A549 (cell line): ENCODE measurements at regions not wholly inside any gene's neighbourhood (a gene's known extent, or its start where the extent isn't known, plus 50 kb on each side); places are given as distances from the start of the nearest gene placed in this dataset.

Source experiments
- BHLHE40 ChIP-seq: IDR thresholded peaks from 2 replicates; pipeline ENCODE4 v1.6.1; 2012; ENCODE audit warnings: low read depth, low read length, inconsistent platforms
- CTCF ChIP-seq: fragments of >200 bp; sonication (Bioruptor Twin); formaldehyde crosslinking; IDR thresholded peaks from 3 replicates; pipeline ENCODE4 v1.5.1; 2016
- HOXA7 ChIP-seq: fragments of 250-450 bp; sonication (Bioruptor Pico); IDR thresholded peaks from 2 replicates; pipeline ENCODE4 v1.5.0; 2020; ENCODE audit warnings: mild to moderate bottlenecking, moderate library complexity
- MAX ChIP-seq: IDR thresholded peaks from 2 replicates; pipeline ENCODE4 v1.6.1; 2012
- NFE2L2 ChIP-seq: fragments of 150-350 bp; conservative IDR thresholded peaks from 2 replicates; pipeline ENCODE4 v1.6.1; 2014; ENCODE audit warnings: low read length
- NR3C1 ChIP-seq: fragments of >200 bp; sonication (Bioruptor Twin); formaldehyde crosslinking; IDR thresholded peaks from 3 replicates; pipeline ENCODE4 v1.6.1; 2017
- POLR2A ChIP-seq: IDR thresholded peaks from 2 replicates; pipeline ENCODE4 v1.6.1; 2012; ENCODE audit warnings: mild to moderate bottlenecking, low read length
- RAD21 ChIP-seq, 2 experiments: fragments of >200 bp in 1 of 2; sonication (Bioruptor Twin) in 1 of 2; formaldehyde crosslinking in 1 of 2; IDR thresholded peaks in 1 of 2; conservative IDR thresholded peaks in 1 of 2; 2 replicates in 1 of 2; 3 replicates in 1 of 2; pipeline ENCODE4 v1.6.1; 2012 to 2018; ENCODE audit warnings: inconsistent platforms in 1 of 2
- RARB ChIP-seq: fragments of 250-450 bp; sonication (Bioruptor Pico); IDR thresholded peaks from 2 replicates; pipeline ENCODE4 v1.8.0; 2021; ENCODE audit warnings: mild to moderate bottlenecking, moderate library complexity
- ZSCAN20 ChIP-seq: fragments of 250-450 bp; sonication (Bioruptor Pico); IDR thresholded peaks from 2 replicates; pipeline ENCODE4 v1.8.0; 2022; ENCODE audit warnings: mild to moderate bottlenecking, moderate library complexity
- TF ChIP-seq, protein P1 (sequence below): fragments of 200-600 bp; sonication (generic); IDR thresholded peaks from 2 replicates; pipeline ENCODE4 v1.6.1; 2016; ENCODE audit warnings: antibody characterized with exemption, mild to moderate bottlenecking, moderate library complexity

DNA sequence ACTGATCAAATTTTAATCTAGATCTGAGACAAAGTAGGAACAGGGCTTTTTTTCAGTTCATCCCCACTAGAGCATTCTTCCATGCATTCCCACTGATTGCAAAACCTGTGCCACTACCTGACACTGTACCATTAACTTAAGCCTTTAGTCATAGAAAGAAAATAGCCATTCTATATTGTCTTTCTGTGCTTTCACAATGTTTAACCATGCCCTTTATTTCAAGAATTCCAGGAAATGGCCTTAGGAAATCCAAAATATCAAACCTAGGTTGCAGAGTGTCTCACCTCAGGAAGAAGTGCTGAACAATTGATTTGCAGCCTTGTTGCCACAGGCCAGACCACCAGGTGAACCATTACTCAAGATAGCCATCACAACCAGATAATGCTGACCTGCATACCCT is 56.2 kb upstream of the TGFBR2 start:
- TF ChIP-seq POLR2A (no peak), HOXA7 (no peak), CTCF (no peak), RAD21 (conservative IDR thresholded peaks at IDR 0.05 in 1 of 2, IDR thresholded peaks at IDR 0.05 in 1 of 2) (no peak; a peak in 1 of 5 replicates), ZSCAN20 (CRISPR knock-in tag) (no peak), MAX (no peak), BHLHE40 (no peak), NFE2L2 (no peak), NR3C1 (no peak), RARB (CRISPR knock-in tag) (no peak)
- TF ChIP-seq, protein P1, sequence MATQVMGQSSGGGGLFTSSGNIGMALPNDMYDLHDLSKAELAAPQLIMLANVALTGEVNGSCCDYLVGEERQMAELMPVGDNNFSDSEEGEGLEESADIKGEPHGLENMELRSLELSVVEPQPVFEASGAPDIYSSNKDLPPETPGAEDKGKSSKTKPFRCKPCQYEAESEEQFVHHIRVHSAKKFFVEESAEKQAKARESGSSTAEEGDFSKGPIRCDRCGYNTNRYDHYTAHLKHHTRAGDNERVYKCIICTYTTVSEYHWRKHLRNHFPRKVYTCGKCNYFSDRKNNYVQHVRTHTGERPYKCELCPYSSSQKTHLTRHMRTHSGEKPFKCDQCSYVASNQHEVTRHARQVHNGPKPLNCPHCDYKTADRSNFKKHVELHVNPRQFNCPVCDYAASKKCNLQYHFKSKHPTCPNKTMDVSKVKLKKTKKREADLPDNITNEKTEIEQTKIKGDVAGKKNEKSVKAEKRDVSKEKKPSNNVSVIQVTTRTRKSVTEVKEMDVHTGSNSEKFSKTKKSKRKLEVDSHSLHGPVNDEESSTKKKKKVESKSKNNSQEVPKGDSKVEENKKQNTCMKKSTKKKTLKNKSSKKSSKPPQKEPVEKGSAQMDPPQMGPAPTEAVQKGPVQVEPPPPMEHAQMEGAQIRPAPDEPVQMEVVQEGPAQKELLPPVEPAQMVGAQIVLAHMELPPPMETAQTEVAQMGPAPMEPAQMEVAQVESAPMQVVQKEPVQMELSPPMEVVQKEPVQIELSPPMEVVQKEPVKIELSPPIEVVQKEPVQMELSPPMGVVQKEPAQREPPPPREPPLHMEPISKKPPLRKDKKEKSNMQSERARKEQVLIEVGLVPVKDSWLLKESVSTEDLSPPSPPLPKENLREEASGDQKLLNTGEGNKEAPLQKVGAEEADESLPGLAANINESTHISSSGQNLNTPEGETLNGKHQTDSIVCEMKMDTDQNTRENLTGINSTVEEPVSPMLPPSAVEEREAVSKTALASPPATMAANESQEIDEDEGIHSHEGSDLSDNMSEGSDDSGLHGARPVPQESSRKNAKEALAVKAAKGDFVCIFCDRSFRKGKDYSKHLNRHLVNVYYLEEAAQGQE, result no peak
